Hepatic stellate cell (primary cell): ENCODE measurements at regions not wholly inside any gene's neighbourhood (a gene's known extent, or its start where the extent isn't known, plus 50 kb on each side); places are given as distances from the start of the nearest gene placed in this dataset.

Source experiments
- DNase-seq: peaks from one replicate; pipeline ENCODE4 v3.0.0; 2011; ENCODE audit warnings: low spot score

GRCh38 chr15:31555022-31555421 lies 228.4 kb downstream of the KLF13 start:
- no peak for DNase-seq

GRCh38 chr15:31556494-31557150 lies 230.0 kb downstream of the KLF13 start:
- no peak for DNase-seq

- no peak for DNase-seq
Observed at GRCh38 chr15:31557899-31558298, 231.3 kb downstream of the KLF13 start.

- DNase-seq, result no peak
Observed at GRCh38 chr15:31558840-31559239, 232.2 kb downstream of the KLF13 start.

DNA sequence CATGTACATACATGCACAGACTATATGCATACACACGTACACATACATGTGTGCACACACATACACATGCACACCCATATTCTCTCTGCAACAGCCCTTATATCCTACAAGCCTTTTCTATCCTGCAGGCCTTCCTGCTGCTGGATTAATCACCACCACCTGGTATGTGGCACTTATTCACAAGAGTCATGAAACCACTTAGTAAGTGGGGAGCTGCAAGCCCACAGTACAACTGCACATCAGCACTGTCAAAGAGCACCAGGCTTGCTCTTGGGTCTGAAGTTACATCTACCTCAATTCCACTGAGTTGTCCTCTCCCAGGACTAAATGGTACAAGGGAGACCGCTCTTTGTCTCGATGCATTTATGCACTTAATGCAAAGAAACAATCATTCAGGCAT lies 233.2 kb downstream of the KLF13 start:
- DNase-seq, result no peak

- no peak for DNase-seq
Observed at GRCh38 chr15:31560643-31561042, 234.0 kb downstream of the KLF13 start.

DNA sequence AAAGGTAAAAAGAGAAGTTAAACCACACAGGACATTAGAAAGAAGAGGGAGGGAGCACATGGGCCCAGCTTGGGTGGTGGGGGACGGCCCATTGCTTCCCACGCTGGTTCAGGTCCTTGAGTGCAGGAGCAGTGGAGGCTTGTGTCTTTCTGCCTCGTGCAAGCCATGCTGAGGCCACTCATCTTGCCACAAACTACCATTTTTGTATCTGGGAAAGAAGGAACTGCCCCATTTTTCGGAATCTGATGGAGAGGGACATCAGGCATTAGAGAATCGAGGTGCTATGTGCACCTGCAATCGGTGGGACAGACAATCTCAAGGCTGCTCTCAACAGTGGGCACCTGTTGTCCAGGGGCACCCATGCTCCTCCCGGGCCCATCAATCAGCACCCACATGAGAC lies 234.5 kb downstream of the KLF13 start:
- DNase-seq, result no peak

GRCh38 chr15:31563001-31563400 lies 236.4 kb downstream of the KLF13 start:
- DNase-seq, result no peak

DNA sequence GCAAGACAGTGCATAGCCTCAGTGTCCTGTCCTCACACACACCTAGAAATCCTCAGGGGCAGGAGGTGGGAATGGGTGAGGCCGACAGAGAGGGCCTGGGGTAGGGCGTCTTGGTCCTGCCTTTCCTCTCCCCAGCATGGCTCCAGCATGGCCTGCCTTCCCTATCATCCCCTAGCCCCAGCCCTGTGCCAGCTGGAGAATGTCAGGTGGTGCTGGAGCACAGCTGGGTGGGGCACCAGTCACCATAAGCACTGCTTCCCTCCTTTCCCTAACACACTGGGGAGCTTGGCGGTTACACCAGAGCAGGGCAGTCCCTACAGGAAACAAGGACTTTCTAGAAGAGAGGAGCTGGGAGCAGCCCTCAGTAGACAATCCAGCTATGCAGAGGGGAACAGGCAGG lies 236.8 kb downstream of the KLF13 start:
- no peak for DNase-seq

DNA sequence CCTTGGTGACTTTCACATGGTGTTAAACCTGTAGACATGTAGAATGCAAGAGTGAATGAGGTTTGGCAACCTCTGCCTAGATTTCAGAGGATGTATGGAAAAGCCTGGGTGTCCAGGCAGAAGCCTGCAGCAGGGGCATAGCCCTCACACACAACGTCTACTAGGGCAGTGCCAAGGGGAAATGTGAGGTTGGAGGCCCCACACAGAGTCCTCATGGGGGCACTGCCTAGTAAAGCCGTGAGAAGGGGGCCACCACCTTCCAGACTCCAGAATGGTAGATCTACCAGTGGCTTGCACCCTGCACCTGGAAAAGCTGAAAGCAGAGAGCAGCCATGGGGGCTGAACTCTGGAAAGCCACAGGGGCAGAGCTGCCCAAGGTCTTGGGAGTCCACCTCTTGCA lies 241.2 kb downstream of the KLF13 start:
- no peak for DNase-seq

GRCh38 chr15:31569836-31570235 lies 243.2 kb downstream of the KLF13 start:
- no peak for DNase-seq

DNA sequence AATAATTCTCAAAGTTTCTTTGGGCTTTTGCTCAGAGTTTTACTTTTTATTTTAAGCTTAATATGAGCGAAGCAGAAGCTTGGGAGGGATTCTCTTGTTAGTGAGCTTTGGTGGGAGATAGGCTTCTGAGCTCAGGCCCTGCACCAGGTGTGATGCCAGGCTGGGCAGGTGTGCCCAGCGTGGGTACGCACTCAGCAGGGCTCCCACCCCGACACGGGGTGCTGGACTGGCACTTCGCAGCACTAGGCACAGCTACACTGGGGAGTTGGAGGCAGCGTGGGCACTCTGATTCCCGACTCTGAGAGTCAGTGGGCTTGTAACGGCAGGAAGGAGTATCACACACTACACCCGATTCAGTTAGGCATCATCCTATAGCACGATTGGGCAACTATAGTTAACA lies 244.0 kb downstream of the KLF13 start:
- no peak for DNase-seq

DNA sequence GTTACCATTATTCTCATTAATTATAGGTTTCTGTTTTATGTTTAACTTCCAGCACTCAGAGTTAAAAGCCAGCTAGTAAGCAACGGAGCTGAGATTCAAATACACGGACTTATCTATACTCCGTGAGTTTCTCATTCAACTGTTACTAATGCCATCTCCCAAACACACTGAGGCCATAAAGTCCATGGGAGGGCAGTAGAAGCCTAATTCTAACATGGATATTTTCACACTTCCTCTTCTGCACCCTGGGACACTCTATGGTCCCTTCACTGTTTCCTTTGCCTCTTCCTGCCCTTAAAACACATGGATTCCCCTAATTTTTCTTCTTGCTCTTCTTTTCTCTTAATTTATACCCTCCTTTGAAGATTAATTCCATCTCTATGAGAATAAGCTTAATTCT lies 245.0 kb downstream of the KLF13 start:
- DNase-seq, result peak; percentile 22

GRCh38 chr15:31573759-31574158 lies 247.1 kb downstream of the KLF13 start:
- DNase-seq, result no peak

DNA sequence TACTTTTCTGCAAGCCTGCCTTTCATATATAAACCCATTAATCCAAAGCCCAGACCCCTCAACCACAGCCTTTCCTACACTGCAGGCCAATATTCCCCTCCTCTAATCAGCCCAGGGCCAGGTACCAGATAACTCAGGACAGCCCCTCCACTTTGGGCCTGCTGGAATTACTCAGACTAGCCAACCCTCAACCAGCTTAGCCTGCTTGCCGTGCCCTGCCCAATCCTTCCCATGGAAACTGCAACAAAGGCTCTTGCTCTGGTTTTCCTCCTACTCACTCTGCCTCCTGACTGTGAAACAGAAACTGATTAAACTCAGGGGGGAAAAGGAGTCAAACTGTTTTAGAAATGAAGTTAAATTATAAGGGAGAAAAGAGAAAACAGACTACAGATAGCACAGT lies 248.1 kb downstream of the KLF13 start:
- no peak for DNase-seq

GRCh38 chr15:31577108-31577507 lies 250.5 kb downstream of the KLF13 start:
- DNase-seq, result no peak

DNA sequence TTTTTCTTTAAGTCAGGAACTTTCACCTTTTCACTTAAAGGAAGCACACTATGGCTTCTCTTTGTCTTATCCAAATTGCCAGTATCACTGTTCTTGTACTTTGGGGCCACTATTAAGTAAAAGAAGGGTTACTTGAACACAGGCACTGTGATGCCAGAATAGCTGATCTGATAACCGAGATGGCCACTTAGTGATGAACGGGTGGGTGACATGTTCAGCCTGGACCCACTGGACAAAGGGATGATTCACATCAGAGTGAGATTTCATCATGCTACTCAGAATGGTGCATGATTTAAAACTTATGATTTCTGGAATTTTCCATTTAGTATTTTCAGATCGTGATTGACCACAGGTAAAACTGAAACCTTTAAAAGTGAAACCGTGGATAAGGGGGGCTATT lies 252.6 kb downstream of the KLF13 start:
- no peak for DNase-seq

DNA sequence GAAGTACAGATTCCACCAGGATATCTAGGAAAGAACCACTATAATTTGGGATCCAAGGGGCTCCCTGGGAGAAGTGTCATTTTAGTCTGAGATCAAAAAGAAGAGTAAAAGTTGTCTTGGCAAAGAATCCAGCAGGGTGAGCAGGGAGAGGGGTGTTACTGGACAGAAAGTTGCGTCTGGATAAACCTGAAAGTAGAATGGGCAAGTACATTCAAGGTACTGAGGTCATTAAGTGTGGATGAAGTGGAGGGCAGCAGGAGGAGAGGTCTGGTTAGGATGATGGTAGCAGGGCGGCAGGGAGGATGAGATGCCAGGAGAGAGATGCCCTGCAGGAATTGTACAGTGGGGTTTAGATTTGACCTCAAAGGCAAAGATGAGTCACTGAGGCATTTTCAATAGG lies 253.3 kb downstream of the KLF13 start:
- no peak for DNase-seq

DNA sequence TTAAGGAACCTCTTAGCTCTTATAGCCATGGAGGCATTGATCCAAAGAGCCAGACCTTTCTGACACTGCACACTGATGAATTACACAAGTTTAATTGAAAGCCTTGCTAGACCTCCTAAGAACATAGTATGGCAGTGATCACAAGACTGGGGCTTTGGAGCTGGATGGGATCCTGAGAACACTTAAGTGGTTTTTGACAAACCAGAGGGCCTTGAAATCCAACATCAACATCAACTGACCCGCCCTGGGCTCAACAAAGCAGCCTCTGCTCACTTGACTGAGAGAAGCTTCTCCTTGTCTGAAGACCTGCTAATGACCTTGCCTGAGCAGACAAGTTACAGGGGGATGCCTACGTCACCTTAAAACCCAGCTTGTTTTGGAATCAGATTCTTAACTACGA lies 257.6 kb downstream of the KLF13 start:
- no peak for DNase-seq

DNA sequence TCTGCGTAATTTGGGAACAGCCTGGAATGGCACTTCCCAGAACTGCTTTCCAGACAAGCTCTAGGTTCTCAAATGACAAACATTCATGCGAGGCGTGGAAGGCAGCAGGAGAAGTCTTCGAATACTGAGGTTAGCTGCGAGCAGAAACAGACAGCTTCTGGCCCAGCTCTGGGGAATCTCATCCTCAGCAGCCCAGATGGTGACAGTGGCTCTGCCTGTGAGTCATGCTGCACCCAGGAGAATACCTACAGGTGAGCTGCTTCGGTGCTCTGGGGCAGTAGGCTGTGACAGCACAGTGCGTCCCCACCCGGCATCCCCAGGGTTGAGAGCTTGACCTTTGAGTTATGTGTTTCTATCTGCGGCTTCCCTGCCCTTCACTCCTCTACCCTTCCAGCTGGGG lies 258.6 kb downstream of the KLF13 start:
- no peak for DNase-seq

DNA sequence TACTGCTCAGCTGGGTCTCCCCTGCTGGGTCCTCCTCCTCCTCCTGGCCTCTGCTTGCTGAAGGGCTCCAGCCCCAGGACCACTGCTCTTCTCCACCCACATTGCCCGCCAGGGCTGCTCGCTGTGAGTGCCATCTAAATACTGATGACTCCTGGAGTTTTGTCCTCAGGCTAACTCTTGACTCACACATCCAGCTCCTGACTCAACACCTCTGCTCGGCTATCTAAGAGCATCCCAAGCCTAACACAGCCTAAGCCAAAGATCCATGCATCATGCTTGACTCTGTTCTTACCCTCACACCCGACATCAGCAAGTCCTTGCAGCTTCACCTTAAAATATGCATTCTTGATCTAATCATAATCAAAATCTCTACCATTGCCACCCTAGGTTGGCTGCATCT lies 260.2 kb downstream of the KLF13 start:
- no peak for DNase-seq

- no peak for DNase-seq
Observed at GRCh38 chr15:31587583-31587982, 260.9 kb downstream of the KLF13 start.

GRCh38 chr15:31590609-31591008 lies 264.0 kb downstream of the KLF13 start:
- DNase-seq, result no peak

GRCh38 chr15:31591908-31592307 lies 265.3 kb downstream of the KLF13 start:
- no peak for DNase-seq

DNA sequence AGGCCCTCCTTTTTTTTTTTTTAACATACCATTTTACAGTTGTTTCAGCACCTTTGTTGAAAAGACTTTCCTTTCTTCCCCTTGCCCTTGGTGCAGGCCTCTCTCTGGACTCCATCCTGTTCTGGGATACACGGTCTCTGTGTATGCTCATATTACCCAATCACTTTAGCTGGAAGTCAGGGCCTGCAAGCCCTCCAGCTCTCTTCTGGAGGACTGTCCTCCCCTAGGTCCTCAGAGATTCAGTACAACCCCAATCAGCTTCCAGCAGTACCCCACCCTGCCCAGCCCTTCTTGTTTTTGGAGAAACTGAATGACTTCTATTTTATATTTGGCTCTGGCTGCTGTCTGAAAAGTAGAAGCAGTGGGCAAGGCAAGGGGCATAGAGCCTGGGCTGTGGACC lies 270.8 kb downstream of the KLF13 start:
- no peak for DNase-seq
